22Rv1 (cell line): ENCODE measurements at regions not wholly inside any gene's neighbourhood (a gene's known extent, or its start where the extent isn't known, plus 50 kb on each side); places are given as distances from the start of the nearest gene placed in this dataset.

Source experiments
- H3K27ac ChIP-seq: fragments of 450-650 bp; 2 replicates; pipeline ENCODE4 v1.5.1; 2017
- CTCF ChIP-seq: fragments of 450-650 bp; IDR thresholded peaks from 2 replicates; pipeline ENCODE4 v1.5.1; 2017; ENCODE audit warnings: mild to moderate bottlenecking
- ZFX ChIP-seq: fragments of 450-650 bp; IDR thresholded peaks from 2 replicates; pipeline ENCODE4 v1.6.1; 2017; ENCODE audit warnings: antibody characterized with exemption, borderline replicate concordance

- TF ChIP-seq CTCF (no peak), ZFX (no peak)
- H3K27ac ChIP-seq, result no peak overlapping the region
Measured at GRCh38 chr21:18893406-18893805, 489.8 kb upstream of the TMPRSS15 start.

GRCh38 chr21:18894387-18894786 lies 490.8 kb upstream of the TMPRSS15 start:
- TF ChIP-seq CTCF, result no peak
- H3K27ac ChIP-seq, result no peak overlapping the region

GRCh38 chr21:18899261-18899660 lies 495.7 kb upstream of the TMPRSS15 start:
- H3K27ac ChIP-seq, result no peak overlapping the region
- TF ChIP-seq ZFX (no peak), CTCF (no peak)

- no peak overlapping the region for H3K27ac ChIP-seq
- TF ChIP-seq CTCF (no peak), ZFX (no peak)
Measured at GRCh38 chr21:18902660-18903059, 499.1 kb upstream of the TMPRSS15 start.

- H3K27ac ChIP-seq, result no peak overlapping the region
- TF ChIP-seq CTCF (no peak), ZFX (no peak)
Measured at GRCh38 chr21:18907076-18907475, 503.5 kb upstream of the TMPRSS15 start.

GRCh38 chr21:18908641-18909040 lies 505.1 kb upstream of the TMPRSS15 start:
- no peak overlapping the region for H3K27ac ChIP-seq
- TF ChIP-seq ZFX, result no peak
- no peak for TF ChIP-seq CTCF

- H3K27ac ChIP-seq, result no peak overlapping the region
- TF ChIP-seq ZFX (no peak), CTCF (no peak)
Measured at GRCh38 chr21:18913914-18914313, 510.3 kb upstream of the TMPRSS15 start.
